NCI-H2227 treated with DMSO at 0.1 percent for 48 hours (cell line): ENCODE measurements at regions not wholly inside any gene's neighbourhood (a gene's known extent, or its start where the extent isn't known, plus 50 kb on each side); places are given as distances from the start of the nearest gene placed in this dataset.

Experiments
- DNase-seq: peaks from one replicate; lab custom pipeline; 2025; lab: John Stamatoyannopoulos, UW

- DNase-seq = no peak
These were observed 616.7 kb upstream of the DAB2 start for GRCh38 chr5:40041452-40041851.

- no peak for DNase-seq
These were observed 612.9 kb upstream of the DAB2 start for GRCh38 chr5:40037713-40038112.

- no peak for DNase-seq
These were observed 609.7 kb upstream of the DAB2 start for GRCh38 chr5:40034441-40034840.

- DNase-seq = no peak
These were observed 608.6 kb upstream of the DAB2 start for GRCh38 chr5:40033411-40033810.

- DNase-seq = no peak
These were observed 608.2 kb upstream of the DAB2 start for GRCh38 chr5:40033009-40033408.

- DNase-seq = no peak
These were observed 605.9 kb upstream of the DAB2 start for GRCh38 chr5:40030661-40031060.

GRCh38 chr5:40029711-40030495 lies 605.1 kb upstream of the DAB2 start:
- no peak for DNase-seq

- no peak for DNase-seq
These were observed 602.6 kb upstream of the DAB2 start for GRCh38 chr5:40027400-40027799.

GRCh38 chr5:40025586-40025985 lies 600.8 kb upstream of the DAB2 start:
- DNase-seq = no peak

- no peak for DNase-seq
These were observed 597.3 kb upstream of the DAB2 start for GRCh38 chr5:40022057-40022456.

- no peak for DNase-seq
These were observed 596.2 kb upstream of the DAB2 start for GRCh38 chr5:40021007-40021406.

GRCh38 chr5:40017918-40018317 lies 593.1 kb upstream of the DAB2 start:
- no peak for DNase-seq

GRCh38 chr5:40017135-40017534 lies 592.4 kb upstream of the DAB2 start:
- no peak for DNase-seq

GRCh38 chr5:40010436-40010835 lies 585.7 kb upstream of the DAB2 start:
- DNase-seq = no peak

- DNase-seq = no peak
These were observed 581.5 kb upstream of the DAB2 start for GRCh38 chr5:40006260-40006659.

- no peak for DNase-seq
These were observed 577.0 kb upstream of the DAB2 start for GRCh38 chr5:40001796-40002195.

- DNase-seq = no peak
These were observed 573.7 kb upstream of the DAB2 start for GRCh38 chr5:39998518-39998917.

- DNase-seq = no peak
These were observed 571.2 kb upstream of the DAB2 start for GRCh38 chr5:39995990-39996389.

- no peak for DNase-seq
These were observed 567.9 kb upstream of the DAB2 start for GRCh38 chr5:39992617-39993202.

- no peak for DNase-seq
These were observed 561.8 kb upstream of the DAB2 start for GRCh38 chr5:39986614-39987013.

- DNase-seq = no peak
These were observed 555.3 kb upstream of the DAB2 start for GRCh38 chr5:39980056-39980455.

GRCh38 chr5:39977066-39977655 lies 552.4 kb upstream of the DAB2 start:
- DNase-seq = no peak

- DNase-seq = no peak
These were observed 545.5 kb upstream of the DAB2 start for GRCh38 chr5:39970117-39970798.
